ENCODE measurements at regions not wholly inside any gene's neighbourhood (a gene's known extent, or its start where the extent isn't known, plus 50 kb on each side); places are given as distances from the start of the nearest gene placed in this dataset.

DNA sequence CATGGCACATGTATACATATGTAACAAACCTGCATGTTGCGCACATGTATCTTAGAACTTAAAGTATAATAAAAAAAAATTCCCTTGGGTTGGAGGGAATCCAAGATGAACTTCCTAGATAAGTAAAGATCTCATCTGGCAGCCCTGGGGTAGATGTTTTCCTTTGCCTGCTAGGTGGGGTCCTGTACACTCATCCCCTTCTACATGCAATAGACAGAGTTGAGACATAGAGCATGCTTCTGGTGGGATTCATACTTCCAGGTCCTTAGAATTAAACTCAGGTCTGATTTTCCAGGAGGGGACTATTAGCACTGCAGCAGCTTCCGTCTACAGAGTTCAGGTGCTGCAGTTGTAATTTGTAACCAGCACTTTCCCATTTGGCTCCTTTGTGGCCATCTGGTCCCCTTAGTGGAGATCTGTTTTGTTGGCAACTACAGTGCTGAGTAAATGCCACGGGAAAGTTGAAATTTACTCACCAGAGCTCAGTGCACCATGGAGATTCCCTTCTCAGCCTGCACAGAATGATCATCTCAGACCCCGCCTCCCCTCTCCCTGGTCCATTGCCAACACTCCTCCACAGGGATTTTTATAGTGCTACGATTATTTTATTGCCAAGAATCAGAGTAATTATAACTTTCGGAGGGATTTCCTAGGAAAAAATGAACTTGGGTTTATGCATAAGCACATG, 220.1 kb upstream of the E2F8 start:
- DNase-seq = no peak

GRCh38 chr11:19459240-19459639, 218.5 kb upstream of the E2F8 start:
- DNase-seq = no peak

DNA sequence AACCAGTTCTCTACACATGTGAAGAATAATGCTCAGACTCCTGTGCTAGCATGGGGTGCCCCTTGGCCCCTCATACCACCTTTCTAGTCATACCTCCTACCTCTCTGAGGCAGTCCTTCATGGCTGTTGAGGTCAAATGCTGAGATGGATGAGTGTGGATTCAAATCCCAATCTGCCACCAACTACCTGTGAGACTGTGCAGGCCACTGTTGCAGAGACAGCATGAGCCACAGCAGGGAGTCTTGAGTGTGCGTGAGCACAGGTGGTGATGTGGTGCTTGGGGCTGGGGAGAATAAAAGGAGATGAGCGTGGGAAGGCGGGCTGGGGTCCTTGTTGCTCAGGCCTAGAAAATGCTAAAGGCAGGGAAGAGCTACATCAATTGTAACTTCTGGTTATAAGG, 218.0 kb upstream of the E2F8 start:
- no peak for DNase-seq

- no peak for DNase-seq
These were observed 217.5 kb upstream of the E2F8 start for GRCh38 chr11:19458231-19458630.

- DNase-seq = no peak
These were observed 215.0 kb upstream of the E2F8 start for GRCh38 chr11:19455731-19456130.

DNA sequence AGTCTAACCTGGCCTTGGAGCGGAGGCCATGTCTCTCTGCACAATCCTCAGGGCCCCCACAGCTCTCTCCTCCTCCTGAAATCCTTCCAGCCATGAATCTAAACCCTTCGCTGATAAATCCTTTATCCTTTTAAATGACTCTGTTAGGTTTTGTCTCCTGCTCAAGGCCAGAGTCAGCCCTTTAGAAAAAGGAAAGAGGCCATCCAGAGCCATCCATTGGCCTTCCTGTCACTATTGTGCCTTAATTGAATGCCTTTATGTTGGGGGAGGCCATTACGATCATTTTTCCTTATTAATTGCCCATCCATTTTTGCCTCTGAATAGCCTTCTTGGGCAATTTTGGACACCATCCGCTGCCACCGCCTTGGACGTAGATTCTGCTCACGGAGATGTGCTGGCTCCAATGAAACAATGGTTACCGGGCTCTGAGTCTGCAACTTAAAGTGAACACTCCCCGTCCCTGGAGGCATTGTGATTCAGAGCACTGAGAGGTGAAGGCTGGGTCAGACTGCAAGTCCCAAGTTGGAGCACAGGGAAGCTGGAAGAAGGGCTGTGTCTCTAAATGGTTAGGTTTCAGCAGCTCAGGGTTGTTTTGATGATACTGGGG, 213.0 kb upstream of the E2F8 start:
- no peak for DNase-seq

DNA sequence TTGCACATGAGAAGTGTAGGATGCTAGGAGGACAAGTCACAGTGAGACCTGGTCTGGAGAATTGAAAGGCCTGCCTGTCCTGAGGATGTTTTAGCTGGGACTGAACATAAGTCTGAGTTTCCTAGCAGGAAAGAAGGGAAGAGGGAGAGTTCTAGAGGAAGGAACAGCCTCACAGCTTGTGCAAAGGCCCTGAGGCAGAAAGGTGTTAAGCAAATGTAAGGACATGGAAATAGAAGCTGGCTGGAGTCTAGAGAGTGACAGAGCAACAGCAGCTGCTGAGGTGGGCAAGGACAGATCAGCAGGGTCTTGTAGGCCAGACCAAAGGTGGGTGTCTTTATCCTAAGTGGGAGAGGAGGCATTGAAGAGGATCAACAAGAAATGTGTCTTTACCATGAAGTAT, 210.9 kb upstream of the E2F8 start:
- DNase-seq = no peak

DNA sequence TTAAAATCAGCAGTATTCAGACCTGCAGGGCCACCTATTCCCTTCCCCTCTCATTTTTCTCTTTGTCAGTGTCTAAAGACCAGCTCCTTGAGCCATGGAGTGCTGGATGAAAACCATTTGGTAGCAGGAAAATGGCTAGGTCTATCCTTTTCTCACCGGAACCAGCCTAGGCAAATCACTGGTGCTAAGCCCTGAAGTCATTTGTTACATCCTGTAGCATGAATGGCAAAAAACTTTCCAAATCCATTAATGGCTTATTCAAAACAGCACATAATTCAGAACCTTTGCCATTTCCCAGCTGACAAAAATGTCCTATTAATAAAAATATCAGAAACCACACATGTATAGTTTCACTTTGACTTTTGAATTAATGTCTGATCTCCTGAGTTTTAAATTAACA, 209.5 kb upstream of the E2F8 start:
- DNase-seq = no peak

DNA sequence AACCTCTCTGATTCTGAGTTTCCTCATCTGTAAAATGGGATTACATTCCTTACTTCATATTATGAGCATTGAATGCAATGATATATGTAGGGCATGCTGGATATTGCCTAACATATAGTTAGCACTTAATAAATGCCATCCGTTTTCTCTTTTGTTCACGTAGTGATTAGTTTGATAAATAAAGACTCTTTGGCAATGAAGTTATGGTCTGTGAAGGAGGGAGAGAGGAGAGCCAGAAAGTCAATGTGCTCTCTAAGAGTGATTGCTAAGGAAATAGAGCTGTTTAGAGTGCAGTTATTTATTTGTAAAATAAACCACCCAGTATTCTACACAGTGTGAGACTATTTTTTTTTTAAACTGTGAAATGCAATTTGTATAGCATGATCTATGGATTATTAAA, 207.9 kb upstream of the E2F8 start:
- DNase-seq = no peak

GRCh38 chr11:19447150-19447566, 206.4 kb upstream of the E2F8 start:
- DNase-seq = no peak

DNA sequence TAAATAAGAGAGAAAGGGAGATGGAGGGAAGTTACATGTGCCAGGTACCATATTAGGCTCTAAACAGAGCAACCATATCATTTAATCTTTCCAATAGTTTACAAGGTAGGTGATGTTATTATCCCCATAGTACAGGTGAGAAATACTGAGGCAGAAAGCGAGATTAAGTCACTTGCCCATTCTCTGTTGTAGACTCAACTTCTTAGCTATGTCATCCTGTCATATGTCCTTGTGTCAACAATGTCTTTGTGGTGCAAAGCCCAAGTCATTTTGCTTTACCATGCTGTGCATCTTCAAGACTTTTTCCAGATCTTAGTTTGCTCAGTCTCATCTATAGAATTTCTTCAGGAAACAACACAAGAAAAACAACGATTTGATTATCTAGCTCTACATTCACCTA, 205.0 kb upstream of the E2F8 start:
- DNase-seq = peak; percentile 29

DNA sequence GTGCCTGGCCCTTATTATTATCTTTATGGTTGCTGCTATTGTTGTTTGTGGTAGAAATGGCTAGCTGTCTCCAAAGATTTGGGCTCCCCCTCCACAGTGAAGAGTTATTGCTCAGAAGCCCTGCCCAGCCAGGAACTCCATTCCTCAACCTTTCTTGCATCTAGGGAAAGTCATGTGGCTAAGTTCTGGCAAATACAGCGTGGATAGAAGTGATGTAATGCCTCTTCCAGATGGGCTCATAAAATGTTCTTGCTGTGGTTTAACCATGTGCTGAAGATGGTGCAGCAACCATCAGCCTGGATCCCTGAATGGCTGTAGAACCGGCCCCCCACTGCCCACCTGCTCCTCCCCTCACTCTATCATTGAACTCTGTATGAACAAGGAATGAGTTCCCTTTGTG, 203.5 kb upstream of the E2F8 start:
- DNase-seq = no peak

DNA sequence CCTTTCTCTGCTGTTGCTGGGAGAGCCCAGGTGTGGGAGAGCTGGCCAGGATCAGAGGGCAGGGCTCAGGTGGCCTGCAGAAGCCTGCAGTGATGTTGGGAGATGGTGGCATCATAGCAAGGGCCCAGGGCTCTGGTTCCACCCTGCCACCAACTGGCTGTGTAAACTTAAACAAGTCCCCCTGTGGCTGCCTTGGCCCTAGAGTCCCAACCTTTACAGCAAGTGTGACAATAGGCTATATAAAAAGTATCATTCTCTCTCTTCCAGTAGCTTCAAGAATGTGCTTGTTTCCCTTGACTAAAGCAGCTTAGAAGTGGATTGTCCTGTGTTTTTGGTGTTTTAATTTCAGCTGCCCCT, 201.8 kb upstream of the E2F8 start:
- DNase-seq = no peak

GRCh38 chr11:19441752-19442553, 201.2 kb upstream of the E2F8 start:
- DNase-seq = peak; percentile 90

DNA sequence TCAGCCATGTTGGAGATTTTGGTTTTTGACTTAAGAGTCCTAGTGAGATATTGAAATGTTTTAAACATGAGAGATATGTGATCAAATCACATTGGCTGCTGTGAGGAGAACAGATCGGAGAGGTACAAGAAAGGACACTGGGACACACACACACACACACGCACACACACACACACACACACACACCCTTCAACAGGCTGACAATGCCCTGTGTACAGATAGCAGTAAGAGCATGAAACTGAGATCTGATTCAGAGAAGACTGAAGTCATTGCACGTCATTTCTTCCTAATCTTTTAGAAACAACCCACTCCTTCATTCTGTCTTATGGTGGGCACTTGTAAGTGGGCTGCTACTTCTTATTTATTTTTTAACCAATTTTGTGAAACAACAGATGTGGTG, 200.5 kb upstream of the E2F8 start:
- DNase-seq = no peak

GRCh38 chr11:19437760-19438159, 197.0 kb upstream of the E2F8 start:
- DNase-seq = no peak

GRCh38 chr11:19436932-19437331, 196.2 kb upstream of the E2F8 start:
- DNase-seq = no peak

DNA sequence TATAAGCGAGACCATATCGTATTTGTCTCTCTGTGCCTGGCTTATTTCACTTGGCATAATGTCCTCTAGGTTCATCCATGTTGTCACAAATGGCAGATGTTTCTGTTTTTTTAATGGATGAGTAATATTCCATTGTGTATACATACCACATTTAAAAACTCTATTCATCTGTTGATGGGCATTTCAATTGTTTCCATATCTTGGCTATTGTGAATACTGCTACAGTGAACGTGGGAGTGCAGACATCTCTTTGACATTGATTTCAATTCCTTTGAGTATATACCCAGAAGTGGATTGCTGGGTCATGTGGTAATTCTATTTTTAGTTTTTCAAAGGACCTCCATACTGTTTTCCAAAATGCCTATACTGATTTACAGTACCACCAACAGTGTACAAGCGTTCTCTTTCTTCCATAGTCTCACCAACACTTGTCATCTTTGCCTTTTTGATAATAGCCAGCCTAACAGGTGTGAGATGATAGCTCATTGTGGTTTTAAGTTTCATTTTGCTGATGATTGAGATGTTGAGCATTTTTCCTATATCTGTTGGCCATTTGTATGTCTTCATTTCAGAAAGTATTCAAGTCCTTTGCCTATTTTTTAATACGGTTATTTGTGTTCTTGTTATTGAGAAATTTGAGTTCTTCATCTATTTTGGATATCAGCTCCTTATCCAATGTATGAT, 194.7 kb upstream of the E2F8 start:
- DNase-seq = no peak

DNA sequence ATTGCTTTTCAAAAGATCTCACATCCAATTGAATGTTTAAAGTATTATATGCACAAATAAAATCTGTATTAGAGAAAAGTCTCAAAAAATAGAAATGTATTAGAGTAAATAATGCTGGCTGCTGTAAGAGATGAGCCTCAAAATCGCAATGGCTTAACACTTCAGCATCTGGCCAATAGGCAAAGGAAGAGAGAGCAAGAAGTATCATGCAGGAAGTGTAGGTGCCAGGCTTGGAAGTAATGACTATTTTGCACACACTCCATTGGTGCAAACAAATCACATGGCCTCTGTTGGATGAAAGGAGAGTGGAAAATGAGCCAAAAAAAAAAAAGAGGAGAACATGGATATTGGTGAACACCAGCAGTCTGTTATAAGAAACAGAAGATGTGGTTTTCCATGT, 193.0 kb upstream of the E2F8 start:
- DNase-seq = no peak

- DNase-seq = no peak
These were observed 192.6 kb upstream of the E2F8 start for GRCh38 chr11:19433367-19433766.

GRCh38 chr11:19432370-19433061, 191.8 kb upstream of the E2F8 start:
- no peak for DNase-seq

DNA sequence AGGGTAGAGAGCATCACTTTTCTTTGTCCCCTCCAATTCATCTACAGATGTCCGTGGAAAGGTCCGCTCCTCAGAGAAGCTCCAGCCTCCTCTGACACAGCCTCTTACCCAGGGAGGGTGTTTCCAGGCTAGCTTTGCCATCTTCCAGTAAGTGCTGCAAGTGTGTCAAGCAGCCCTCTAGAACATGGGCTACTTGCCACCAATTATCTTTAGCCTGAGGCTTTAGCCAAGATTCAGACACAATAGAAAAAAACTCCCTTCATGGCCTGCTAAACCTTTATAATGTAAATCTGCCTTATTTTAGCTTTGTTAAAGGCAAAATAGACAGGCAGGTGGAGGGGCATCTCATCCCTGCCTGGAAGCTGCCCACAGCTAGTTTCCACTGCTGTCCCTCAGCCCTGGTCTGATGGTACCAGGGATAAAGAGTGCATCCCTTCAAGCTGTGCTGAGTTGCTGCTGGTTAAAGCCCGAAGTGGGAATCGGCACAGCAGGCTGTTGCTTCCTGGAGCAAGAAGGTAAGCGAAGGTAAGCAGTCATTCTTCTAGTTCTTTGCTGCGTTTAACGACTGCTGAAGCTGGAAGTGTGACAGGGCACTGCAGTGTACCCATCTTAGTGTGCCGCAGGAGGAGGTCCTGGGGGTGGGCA, 190.1 kb upstream of the E2F8 start:
- DNase-seq = no peak

GRCh38 chr11:19430346-19430745, 189.6 kb upstream of the E2F8 start:
- no peak for DNase-seq

Measured in activated CD4-positive, alpha-beta T cell treated with anti-CD3 and anti-CD28 coated beads, Interleukin-2, Interleukin-6, amounts not matched to agents 100 ng/mL and 50 ng/mL, durations not matched to agents 16 hours and 8 hours (primary cell).